Glomerular endothelial cell (primary cell): ENCODE measurements at regions not wholly inside any gene's neighbourhood (a gene's known extent, or its start where the extent isn't known, plus 50 kb on each side); places are given as distances from the start of the nearest gene placed in this dataset.

Source experiments
- DNase-seq: peaks from one replicate; pipeline ENCODE4 v3.0.0-alpha.2; 2011; ENCODE audit warnings: low read depth, low spot score; ENCODE audit errors: extremely low read depth

DNA sequence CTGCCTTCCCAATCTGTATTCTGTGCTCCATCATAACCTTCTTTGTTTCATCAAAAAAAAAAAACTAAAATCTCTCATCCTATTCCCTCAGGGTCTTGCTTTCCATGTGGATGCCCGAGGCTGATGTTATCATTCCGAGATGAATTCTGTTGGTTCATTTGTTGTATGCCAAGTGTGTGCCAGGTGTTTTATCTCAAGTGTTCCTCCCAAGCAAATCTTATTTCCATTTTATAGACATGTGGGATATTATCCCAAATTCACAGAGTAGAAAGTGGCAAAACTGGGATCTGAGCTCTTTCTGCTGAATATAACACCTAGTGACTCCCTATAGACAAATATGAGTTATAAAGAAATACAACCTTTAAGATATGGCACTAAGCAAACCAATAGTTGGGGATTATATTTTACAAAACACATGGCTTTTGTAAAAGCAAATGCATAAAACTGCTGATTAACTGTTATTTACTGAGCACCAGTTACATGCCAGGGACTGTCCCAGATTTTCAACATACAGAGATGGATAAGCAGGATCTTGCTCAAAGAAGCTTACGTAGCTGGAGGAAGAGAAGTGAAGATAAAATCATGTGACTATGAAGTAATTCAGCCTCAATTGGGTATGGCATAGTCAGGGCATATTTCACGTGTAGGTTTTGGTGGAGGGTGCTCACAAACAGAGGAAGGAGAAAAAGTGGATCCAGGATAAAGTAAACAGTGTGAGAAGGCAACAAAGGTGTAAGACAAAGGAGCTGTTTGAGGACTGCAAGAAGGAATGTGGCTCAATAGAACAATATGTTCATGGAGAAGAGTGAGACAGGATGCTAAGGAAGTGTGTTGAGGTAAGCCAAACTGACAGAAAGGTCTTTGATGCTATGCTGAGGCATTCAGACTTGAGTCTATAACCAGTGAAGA, 143.3 kb upstream of the ADAMTSL1 start:
- DNase-seq = no peak

- DNase-seq = no peak
These were observed 142.7 kb upstream of the ADAMTSL1 start for GRCh38 chr9:18331310-18331684.

GRCh38 chr9:18331808-18332209, 142.1 kb upstream of the ADAMTSL1 start:
- DNase-seq = peak; percentile 87

- peak; percentile 65 for DNase-seq
These were observed 140.8 kb upstream of the ADAMTSL1 start for GRCh38 chr9:18333157-18333556.

GRCh38 chr9:18335825-18336224, 138.1 kb upstream of the ADAMTSL1 start:
- no peak for DNase-seq

DNA sequence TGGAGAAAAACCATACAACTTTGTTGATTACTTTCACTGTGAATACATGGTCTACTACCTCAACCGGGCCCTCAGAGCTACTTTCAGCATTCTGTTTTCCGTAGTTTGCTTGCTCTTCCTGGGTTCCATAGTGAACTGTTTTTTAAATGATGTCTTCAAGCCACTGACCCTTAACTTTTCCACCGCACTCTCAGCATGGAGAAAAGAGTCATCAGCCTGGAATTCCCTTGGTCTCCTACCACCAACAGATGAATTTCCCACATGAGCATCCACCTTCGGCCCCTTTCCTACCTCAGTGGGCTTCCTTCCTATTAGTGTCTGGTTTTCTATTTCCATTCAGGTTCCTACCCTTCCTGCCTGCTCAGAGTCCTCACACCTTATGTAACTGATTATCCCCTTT, 135.9 kb upstream of the ADAMTSL1 start:
- DNase-seq = no peak

- DNase-seq = no peak
These were observed 130.2 kb upstream of the ADAMTSL1 start for GRCh38 chr9:18343784-18344183.

GRCh38 chr9:18346745-18347144, 127.2 kb upstream of the ADAMTSL1 start:
- DNase-seq = no peak

- no peak for DNase-seq
These were observed 126.4 kb upstream of the ADAMTSL1 start for GRCh38 chr9:18347386-18348082.

- no peak for DNase-seq
These were observed 125.9 kb upstream of the ADAMTSL1 start for GRCh38 chr9:18348083-18348475.

DNA sequence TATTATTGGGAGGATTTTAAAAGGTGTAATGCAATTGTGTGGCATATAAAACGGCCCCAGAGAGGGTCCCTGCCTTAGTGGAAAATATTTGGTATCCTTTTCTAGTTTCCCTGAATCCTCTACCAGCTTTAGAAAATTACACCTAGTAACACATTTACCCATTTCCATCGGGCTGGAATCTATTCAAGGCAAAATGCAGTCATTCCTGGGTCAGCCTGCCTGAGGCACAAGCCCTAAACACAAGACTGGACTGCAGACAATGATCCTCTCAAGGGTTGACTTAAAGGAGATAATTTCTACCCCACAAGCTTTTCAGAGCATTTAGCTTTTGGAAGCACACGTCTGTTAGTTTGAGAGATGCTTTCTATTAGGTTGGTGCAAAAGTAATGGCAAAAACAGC, 124.4 kb upstream of the ADAMTSL1 start:
- DNase-seq = no peak

GRCh38 chr9:18350036-18350435, 123.9 kb upstream of the ADAMTSL1 start:
- DNase-seq = no peak

- DNase-seq = no peak
These were observed 122.9 kb upstream of the ADAMTSL1 start for GRCh38 chr9:18350995-18351595.

- DNase-seq = no peak
These were observed 121.2 kb upstream of the ADAMTSL1 start for GRCh38 chr9:18352711-18353110.

DNA sequence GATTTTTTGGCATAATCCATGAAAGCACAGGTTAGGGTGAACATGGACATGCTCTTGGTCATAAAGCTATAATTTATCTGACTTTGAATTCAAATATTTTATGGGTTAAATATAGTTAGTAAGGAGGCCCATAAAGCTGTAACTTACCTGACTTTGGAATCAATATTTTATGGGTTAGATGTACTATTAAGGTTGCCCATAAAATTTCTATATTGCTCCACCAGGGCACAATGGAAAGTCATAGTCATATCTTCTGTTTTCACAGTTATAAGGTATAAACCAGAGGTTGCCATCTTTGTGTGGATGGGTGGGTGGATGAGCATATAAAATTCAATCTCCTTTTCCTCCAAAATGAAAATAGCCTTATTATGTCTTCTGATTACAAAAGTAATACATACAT, 120.5 kb upstream of the ADAMTSL1 start:
- DNase-seq = no peak

- DNase-seq = no peak
These were observed 116.6 kb upstream of the ADAMTSL1 start for GRCh38 chr9:18357321-18357720.

DNA sequence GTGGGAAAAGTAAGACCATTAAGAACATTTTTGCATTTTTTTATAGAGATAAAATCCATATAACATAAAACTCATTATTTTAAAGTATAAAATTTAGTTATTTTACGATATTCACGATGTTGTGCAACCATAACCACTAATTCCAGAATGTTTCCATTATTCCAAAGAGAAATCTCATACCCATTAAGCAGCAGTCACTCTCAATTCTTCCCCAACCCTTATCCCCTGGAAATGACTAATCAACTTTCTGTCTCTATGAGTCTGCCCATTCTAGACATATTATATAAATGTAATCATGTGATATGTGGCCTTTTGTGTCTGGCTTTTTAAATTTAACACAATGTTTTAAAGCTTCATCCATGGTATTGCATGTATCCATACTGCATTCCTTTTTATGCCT, 115.6 kb upstream of the ADAMTSL1 start:
- no peak for DNase-seq

DNA sequence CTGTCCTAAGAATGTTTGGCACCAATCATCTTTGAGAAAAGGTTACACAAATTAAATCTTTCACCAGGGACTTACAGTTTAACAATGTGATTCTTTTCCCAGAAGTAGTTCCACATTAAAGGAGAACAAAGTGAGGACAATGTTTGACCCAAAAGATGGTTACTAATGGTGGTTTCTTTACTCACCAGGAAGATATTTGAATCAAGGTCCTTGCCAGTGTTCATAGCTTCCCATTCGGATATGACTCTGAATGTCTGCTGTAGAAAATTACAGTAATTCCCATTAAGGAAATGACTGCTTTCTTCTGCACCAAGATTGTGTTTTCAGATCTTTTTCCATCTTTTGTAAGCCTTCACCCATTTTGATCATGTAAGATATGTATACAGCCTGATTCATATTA, 114.6 kb upstream of the ADAMTSL1 start:
- DNase-seq = peak; percentile 75

- DNase-seq = no peak
These were observed 113.9 kb upstream of the ADAMTSL1 start for GRCh38 chr9:18360005-18360404.

- DNase-seq = no peak
These were observed 112.3 kb upstream of the ADAMTSL1 start for GRCh38 chr9:18361646-18362045.

- DNase-seq = no peak
These were observed 111.8 kb upstream of the ADAMTSL1 start for GRCh38 chr9:18362166-18362565.
